ENCODE measurements at regions not wholly inside any gene's neighbourhood (a gene's known extent, or its start where the extent isn't known, plus 50 kb on each side); places are given as distances from the start of the nearest gene placed in this dataset.

DNA sequence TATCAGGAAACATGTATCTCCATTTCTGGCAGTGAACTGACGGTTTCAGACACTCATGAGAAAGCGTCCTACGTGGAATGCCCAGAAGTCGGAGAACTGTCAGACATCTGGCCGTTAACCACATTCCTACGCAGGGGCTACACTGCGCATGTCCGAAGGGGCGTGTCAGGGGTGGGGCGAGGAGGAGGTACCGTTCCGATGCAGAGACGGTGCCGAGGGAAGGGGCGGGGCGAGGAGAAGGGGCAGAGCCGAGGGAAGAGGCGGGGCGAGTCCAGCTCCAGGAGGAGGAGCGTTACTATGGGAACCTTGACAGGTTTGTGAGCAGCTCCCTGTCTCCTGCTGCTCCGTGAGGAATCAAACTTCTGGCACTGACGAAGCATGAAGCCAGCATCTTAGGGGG, 366.9 kb upstream of the NUPR2 start (continued):
- TF ChIP-seq SP2 (IDR thresholded peaks at IDR 0.05; ENCODE audit: low read length) (no peak), BACH1 (IDR thresholded peaks at IDR 0.05; ENCODE audit: low read length) (no peak)
- TF ChIP-seq, protein P1, sequence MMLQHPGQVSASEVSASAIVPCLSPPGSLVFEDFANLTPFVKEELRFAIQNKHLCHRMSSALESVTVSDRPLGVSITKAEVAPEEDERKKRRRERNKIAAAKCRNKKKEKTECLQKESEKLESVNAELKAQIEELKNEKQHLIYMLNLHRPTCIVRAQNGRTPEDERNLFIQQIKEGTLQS (IDR thresholded peaks at IDR 0.05; ENCODE audit: insufficient read depth, low read depth, low read length) = no peak

Data from H1 (cell line).